T-helper 22 cell (primary cell): ENCODE measurements at regions not wholly inside any gene's neighbourhood (a gene's known extent, or its start where the extent isn't known, plus 50 kb on each side); places are given as distances from the start of the nearest gene placed in this dataset.

ENCODE experiments used
- DNase-seq: peaks from one replicate; pipeline ENCODE4 v3.0.0-alpha.2; 2020; ENCODE audit warnings: low read depth

- DNase-seq: no peak
Measured at GRCh38 chr6:14431385-14432330, 314.1 kb downstream of the CD83 start.

DNA sequence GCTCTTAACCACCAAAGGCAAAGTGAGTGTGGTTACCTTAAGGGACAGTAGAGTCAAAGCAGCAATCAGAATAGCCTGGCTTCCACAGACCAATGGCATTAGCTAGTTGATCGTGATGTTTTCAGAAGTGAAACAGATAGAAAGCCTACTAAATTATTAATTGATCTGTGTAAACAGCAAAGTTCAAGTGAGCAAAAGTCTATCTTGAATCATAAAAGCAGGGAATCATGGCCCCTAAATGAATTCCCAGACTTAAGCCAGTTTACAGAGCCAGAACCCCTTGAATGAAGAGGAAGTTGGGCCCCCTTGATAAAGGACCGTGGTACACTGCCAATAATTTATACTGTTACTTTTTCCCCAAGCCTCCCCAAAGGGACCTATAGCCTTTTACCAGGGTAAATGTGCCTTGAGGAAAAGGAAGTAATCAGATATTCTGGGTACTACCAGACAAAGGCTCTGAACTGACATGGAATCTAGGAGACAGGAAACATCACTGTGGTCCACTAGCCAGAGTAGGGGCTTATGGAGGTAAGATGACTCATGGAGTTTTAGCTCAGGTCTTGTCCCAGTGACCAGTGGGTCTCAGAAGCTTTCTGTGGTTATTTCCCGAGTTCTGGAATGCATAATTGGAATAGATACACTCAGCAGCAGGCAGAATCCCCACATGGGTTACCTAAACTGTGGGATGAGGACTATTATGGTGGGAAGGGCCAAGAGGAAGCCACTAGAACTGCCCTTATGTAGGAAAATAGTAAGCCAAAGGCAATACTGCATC is 317.5 kb downstream of the CD83 start:
- DNase-seq: no peak

GRCh38 chr6:14436592-14437132 is 319.1 kb downstream of the CD83 start:
- no peak for DNase-seq

- no peak for DNase-seq
Measured at GRCh38 chr6:14439419-14439818, 321.8 kb downstream of the CD83 start.

- no peak for DNase-seq
Measured at GRCh38 chr6:14440215-14440910, 322.8 kb downstream of the CD83 start.

- no peak for DNase-seq
Measured at GRCh38 chr6:14440940-14441781, 323.6 kb downstream of the CD83 start.

GRCh38 chr6:14442242-14442641 is 324.7 kb downstream of the CD83 start:
- no peak for DNase-seq

GRCh38 chr6:14443629-14444268 is 326.2 kb downstream of the CD83 start:
- no peak for DNase-seq

GRCh38 chr6:14444295-14444972 is 326.9 kb downstream of the CD83 start:
- no peak for DNase-seq

- DNase-seq: no peak
Measured at GRCh38 chr6:14447240-14447639, 329.7 kb downstream of the CD83 start.

DNA sequence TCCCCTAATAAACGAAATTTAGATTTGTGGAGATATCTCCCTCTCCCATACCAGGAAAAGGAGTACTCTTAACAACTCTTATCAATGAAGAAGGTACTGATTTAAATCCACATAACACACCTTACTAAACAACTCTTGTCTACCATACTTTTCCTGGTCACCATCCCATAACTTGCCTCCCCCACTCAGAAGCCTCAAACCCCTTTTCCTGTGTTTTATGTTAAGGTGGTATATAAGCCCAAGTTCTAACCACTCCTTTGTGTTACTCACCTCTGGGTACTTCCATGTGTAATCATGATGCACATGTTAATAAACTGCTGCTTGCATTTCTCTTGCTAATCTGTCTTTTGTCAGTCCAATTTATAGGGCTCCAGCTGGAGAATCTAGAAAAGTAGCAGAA is 330.7 kb downstream of the CD83 start:
- no peak for DNase-seq

DNA sequence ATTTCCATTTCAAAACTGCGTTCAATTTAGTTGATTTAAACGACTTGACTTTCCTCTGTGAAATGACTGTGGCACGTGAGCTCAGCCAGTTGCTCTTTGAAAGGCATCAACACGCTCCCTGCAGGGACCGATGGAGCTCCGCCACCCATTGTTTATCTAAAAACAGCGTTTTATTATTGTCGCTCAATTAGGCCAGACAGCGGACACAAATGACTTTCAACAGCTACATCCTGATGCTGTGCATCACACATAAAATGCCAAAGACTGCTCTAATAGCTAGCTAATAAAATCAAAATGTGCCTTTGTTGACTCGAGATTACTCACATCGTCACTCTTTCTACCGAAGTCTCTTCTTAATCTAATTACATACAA is 332.5 kb downstream of the CD83 start:
- DNase-seq: no peak

GRCh38 chr6:14450578-14450977 is 333.0 kb downstream of the CD83 start:
- DNase-seq: no peak

GRCh38 chr6:14451594-14452374 is 334.2 kb downstream of the CD83 start:
- DNase-seq: no peak

DNA sequence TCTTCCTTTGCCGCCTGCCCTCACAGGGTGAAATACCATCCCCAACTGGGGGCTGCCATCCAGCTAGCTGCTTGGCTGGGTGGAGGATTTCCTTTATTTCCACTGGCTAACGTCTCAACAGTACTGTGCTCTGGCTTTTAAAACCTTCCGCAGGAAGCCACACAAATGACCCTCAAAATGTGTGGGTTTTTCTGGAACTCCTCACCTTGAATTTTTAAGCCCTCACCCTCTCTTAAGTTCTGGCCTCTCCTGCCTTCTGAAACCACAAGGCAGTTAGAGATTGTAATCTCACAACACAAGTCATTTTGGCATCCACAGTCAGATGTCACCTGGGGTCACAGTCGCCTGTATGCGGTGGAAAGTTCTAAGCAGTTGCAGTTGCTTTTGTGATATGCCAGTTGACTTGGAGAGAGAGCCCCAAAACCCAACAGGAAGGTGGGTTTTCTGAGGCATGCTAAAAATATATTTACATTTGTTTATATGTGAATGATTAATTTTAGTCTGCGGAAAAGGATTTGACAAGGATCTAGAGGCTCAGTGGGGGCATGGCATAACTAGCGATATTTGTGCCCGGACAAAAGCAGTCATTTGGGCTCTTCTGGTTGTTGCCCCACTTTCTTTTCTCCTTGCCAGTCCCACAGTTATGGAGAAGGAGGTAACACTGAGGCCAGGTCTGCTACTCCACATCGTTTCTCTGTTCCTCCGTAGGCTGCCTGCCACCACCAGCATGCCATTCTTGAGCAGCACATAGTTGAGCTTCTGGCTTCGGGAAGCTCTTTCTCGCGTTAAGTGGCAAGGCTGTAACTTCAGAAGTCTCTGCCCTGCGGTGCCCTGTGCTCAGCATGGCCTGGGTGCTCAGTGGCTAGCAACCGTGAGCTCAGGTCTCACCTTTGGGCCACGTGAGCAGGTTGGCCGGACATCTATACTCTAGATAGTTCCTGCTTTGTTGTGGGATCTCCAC is 335.3 kb downstream of the CD83 start:
- DNase-seq: no peak

DNA sequence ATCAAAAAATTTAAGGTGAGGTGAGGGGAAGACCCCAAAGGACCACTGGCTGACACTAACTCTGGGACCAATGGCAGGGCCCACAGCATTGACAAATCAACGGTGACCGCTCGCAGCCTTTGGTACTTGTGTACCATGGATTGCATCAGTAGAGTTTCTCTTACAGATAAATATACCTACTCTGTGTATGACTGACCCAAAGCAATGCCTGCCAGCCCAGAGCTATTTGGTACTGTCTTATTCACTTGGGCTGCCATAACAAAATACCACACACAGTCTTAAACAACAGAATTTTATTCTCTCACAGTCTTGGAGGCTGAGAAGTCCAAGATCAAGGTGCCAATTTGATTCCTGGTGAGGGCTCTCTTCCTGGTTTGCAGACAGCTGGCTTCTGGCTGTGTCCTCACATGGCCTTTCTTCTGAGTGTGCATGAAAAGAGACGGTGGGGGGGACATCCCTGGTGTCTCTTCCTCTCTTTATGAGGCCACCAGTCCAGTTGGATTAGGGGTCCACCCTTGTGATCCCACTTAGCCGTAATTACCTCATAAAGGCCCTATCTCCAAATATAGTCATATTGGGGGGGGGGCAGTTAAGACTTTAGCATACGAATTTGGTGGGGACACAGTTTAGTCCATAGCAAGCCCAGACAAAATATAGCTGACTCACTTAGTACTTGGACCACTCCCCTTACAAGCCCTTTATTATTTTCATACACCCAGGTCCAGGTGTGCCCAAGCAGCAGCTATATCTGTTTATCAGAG is 336.3 kb downstream of the CD83 start:
- no peak for DNase-seq

- DNase-seq: no peak
Measured at GRCh38 chr6:14454473-14454775, 336.9 kb downstream of the CD83 start.

DNA sequence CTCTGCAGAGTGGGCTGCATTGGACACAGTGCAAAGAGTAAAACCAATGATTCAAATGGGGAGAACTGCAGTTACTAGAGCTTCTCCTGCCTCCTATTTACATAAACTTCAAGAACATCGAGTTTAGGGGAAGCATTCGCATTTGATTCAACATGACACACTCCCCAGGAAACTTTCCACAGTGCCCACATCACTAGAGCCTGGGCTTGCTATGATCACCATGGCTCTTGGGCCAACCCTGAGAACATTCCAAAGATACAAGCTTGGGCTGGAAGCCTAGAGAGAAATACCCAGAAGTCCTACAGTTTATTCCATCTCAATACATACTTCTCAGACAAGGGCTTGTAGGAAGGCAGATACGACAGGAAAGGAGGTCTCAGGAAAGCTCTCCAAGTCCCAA is 337.9 kb downstream of the CD83 start:
- DNase-seq: no peak
